ENCODE measurements at regions not wholly inside any gene's neighbourhood (a gene's known extent, or its start where the extent isn't known, plus 50 kb on each side); places are given as distances from the start of the nearest gene placed in this dataset.

DNA sequence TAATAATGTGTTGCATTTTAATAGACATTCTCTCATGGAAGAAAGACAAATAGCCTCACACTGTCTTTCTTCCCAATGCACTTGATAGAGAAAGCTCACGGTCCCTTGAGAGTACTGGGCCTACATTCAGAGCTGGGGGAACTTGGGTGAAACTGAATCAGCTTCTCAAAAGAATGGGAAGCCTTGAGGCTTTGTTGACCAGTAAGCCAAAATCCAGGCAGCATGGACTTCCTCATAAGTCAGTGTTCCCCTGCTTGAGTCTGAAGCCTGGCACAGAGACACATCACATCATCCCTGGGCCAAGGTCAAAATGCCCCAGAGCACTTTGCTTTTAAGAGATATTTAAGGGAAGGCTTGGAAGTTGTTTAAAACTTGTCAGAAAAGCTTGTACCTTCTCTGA, 302.2 kb upstream of the SALL1 start (continued):
- TF ChIP-seq ZNF331 (CRISPR knock-in tag; IDR thresholded peaks at IDR 0.05; ENCODE audit: low read depth) (no peak), EZH2phosphoT487 (IDR thresholded peaks at IDR 0.05; ENCODE audit: unreplicated experiment) (no peak), EZH2 (IDR thresholded peaks at IDR 0.05; ENCODE audit: low read depth, unreplicated experiment) (no peak)
- TF ChIP-seq, protein P1, sequence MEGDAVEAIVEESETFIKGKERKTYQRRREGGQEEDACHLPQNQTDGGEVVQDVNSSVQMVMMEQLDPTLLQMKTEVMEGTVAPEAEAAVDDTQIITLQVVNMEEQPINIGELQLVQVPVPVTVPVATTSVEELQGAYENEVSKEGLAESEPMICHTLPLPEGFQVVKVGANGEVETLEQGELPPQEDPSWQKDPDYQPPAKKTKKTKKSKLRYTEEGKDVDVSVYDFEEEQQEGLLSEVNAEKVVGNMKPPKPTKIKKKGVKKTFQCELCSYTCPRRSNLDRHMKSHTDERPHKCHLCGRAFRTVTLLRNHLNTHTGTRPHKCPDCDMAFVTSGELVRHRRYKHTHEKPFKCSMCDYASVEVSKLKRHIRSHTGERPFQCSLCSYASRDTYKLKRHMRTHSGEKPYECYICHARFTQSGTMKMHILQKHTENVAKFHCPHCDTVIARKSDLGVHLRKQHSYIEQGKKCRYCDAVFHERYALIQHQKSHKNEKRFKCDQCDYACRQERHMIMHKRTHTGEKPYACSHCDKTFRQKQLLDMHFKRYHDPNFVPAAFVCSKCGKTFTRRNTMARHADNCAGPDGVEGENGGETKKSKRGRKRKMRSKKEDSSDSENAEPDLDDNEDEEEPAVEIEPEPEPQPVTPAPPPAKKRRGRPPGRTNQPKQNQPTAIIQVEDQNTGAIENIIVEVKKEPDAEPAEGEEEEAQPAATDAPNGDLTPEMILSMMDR (conservative IDR thresholded peaks at IDR 0.05; ENCODE audit: low read depth in 2 of 2) = no peak

DNA sequence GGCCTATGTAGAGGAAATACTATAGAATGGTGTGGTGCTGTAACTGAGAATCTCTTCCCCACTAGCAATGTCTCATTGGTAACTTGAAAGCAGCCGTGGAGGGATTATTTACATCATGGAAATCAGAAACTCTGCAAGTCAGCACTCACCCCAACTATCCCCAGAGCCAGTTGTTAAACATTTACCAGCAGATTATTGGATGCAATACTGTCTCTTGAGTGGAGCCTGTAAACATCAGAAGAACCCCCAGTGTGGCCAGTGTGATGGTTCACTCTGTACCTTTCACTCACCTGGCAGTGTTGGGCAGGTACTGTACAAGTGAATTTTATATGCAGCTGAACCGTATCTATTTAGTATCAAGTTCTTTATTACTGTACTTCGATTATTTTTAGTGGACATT, 299.8 kb upstream of the SALL1 start:
- Mint-ChIP-seq H3K9me3 (no peaks in the 10 kb centered on the region), H3K27me3 (ENCODE audit: insufficient read depth, low read depth, poor library complexity) (no peaks in the 10 kb centered on the region), H3K4me1 (peaks cover 12% of the 10 kb centered on the region), H3K4me3 (no peak overlapping the region), H3K36me3 (ENCODE audit: low read depth) (no peaks in the 10 kb centered on the region), H3K27ac (no peak overlapping the region)
- Histone ChIP-seq H3K27me3 (ENCODE audit: insufficient read depth) (no peaks in the 10 kb centered on the region), H3K4me2 (no peak overlapping the region), H3K4me1 (ENCODE audit: insufficient read depth) (no peaks in the 10 kb centered on the region), H3K27ac (ENCODE audit: low read depth) (no peak overlapping the region), H3K79me2 (replicated peaks; ENCODE audit: insufficient read depth) (no peaks in the 10 kb centered on the region), H4K20me1 (replicated peaks; ENCODE audit: insufficient read depth) (no peaks in the 10 kb centered on the region), H3K4me3 (no peak overlapping the region), H3F3A (replicated peaks; ENCODE audit: low read depth) (no peaks in the 10 kb centered on the region), H2AFZ (no peak overlapping the region), H3K9me2 (ENCODE audit: insufficient read depth) (peaks cover 20% of the 10 kb centered on the region), H3K36me3 (ENCODE audit: insufficient read depth) (no peaks in the 10 kb centered on the region)
- ATAC-seq (no peak), DNase-seq (ENCODE audit: low spot score) (no peak)
- TF ChIP-seq STAT1 (IDR thresholded peaks at IDR 0.05; ENCODE audit: unreplicated experiment) (no peak), ZNF331 (CRISPR knock-in tag; IDR thresholded peaks at IDR 0.05; ENCODE audit: low read depth) (no peak), JUNB (IDR thresholded peaks at IDR 0.05; ENCODE audit: unreplicated experiment) (no peak), NANOG (IDR thresholded peaks at IDR 0.05; ENCODE audit: borderline replicate concordance) (no peak), POLR2AphosphoS5 (IDR thresholded peaks at IDR 0.05; ENCODE audit: low read depth) (no peak), EZH2phosphoT487 (IDR thresholded peaks at IDR 0.05; ENCODE audit: unreplicated experiment) (no peak), ZNF114 (CRISPR knock-in tag; IDR thresholded peaks at IDR 0.05) (no peak), EZH2 (IDR thresholded peaks at IDR 0.05; ENCODE audit: low read depth, unreplicated experiment) (no peak)
- TF ChIP-seq, protein P2, sequence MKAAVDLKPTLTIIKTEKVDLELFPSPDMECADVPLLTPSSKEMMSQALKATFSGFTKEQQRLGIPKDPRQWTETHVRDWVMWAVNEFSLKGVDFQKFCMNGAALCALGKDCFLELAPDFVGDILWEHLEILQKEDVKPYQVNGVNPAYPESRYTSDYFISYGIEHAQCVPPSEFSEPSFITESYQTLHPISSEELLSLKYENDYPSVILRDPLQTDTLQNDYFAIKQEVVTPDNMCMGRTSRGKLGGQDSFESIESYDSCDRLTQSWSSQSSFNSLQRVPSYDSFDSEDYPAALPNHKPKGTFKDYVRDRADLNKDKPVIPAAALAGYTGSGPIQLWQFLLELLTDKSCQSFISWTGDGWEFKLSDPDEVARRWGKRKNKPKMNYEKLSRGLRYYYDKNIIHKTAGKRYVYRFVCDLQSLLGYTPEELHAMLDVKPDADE (IDR thresholded peaks at IDR 0.05) = no peak
- TF ChIP-seq, protein P1 (conservative IDR thresholded peaks at IDR 0.05; ENCODE audit: low read depth in 2 of 2) = no peak
- TF ChIP-seq, protein P3, sequence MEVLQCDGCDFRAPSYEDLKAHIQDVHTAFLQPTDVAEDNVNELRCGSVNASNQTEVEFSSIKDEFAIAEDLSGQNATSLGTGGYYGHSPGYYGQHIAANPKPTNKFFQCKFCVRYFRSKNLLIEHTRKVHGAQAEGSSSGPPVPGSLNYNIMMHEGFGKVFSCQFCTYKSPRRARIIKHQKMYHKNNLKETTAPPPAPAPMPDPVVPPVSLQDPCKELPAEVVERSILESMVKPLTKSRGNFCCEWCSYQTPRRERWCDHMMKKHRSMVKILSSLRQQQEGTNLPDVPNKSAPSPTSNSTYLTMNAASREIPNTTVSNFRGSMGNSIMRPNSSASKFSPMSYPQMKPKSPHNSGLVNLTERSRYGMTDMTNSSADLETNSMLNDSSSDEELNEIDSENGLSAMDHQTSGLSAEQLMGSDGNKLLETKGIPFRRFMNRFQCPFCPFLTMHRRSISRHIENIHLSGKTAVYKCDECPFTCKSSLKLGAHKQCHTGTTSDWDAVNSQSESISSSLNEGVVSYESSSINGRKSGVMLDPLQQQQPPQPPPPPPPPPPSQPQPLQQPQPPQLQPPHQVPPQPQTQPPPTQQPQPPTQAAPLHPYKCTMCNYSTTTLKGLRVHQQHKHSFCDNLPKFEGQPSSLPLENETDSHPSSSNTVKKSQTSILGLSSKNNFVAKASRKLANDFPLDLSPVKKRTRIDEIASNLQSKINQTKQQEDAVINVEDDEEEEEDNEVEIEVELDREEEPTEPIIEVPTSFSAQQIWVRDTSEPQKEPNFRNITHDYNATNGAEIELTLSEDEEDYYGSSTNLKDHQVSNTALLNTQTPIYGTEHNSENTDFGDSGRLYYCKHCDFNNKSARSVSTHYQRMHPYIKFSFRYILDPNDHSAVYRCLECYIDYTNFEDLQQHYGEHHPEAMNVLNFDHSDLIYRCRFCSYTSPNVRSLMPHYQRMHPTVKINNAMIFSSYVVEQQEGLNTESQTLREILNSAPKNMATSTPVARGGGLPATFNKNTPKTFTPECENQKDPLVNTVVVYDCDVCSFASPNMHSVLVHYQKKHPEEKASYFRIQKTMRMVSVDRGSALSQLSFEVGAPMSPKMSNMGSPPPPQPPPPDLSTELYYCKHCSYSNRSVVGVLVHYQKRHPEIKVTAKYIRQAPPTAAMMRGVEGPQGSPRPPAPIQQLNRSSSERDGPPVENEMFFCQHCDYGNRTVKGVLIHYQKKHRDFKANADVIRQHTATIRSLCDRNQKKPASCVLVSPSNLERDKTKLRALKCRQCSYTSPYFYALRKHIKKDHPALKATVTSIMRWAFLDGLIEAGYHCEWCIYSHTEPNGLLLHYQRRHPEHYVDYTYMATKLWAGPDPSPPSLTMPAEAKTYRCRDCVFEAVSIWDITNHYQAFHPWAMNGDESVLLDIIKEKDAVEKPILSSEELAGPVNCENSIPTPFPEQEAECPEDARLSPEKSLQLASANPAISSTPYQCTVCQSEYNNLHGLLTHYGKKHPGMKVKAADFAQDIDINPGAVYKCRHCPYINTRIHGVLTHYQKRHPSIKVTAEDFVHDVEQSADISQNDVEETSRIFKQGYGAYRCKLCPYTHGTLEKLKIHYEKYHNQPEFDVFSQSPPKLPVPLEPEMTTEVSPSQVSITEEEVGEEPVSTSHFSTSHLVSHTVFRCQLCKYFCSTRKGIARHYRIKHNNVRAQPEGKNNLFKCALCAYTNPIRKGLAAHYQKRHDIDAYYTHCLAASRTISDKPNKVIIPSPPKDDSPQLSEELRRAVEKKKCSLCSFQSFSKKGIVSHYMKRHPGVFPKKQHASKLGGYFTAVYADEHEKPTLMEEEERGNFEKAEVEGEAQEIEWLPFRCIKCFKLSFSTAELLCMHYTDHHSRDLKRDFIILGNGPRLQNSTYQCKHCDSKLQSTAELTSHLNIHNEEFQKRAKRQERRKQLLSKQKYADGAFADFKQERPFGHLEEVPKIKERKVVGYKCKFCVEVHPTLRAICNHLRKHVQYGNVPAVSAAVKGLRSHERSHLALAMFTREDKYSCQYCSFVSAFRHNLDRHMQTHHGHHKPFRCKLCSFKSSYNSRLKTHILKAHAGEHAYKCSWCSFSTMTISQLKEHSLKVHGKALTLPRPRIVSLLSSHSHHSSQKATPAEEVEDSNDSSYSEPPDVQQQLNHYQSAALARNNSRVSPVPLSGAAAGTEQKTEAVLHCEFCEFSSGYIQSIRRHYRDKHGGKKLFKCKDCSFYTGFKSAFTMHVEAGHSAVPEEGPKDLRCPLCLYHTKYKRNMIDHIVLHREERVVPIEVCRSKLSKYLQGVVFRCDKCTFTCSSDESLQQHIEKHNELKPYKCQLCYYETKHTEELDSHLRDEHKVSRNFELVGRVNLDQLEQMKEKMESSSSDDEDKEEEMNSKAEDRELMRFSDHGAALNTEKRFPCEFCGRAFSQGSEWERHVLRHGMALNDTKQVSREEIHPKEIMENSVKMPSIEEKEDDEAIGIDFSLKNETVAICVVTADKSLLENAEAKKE (CRISPR knock-in tag; IDR thresholded peaks at IDR 0.05) = no peak
